Jurkat, Clone E6-1 (cell line): ENCODE measurements at regions not wholly inside any gene's neighbourhood (a gene's known extent, or its start where the extent isn't known, plus 50 kb on each side); places are given as distances from the start of the nearest gene placed in this dataset.
"Not testable (repeated sequence)": the region's sequence is repeated elsewhere in the genome, so short reads cannot be mapped to it uniquely, and the experiment has no call there.

Experiments used
- DNase-seq: peaks from one replicate; pipeline ENCODE4 v3.0.0-alpha.2; 2011; ENCODE audit warnings: low read depth, low spot score
- H3K4me3 ChIP-seq: 2 replicates; pipeline ENCODE4 v1.5.1; 2011; ENCODE audit warnings: mild to moderate bottlenecking, low read length, control low read depth, moderate library complexity

DNA sequence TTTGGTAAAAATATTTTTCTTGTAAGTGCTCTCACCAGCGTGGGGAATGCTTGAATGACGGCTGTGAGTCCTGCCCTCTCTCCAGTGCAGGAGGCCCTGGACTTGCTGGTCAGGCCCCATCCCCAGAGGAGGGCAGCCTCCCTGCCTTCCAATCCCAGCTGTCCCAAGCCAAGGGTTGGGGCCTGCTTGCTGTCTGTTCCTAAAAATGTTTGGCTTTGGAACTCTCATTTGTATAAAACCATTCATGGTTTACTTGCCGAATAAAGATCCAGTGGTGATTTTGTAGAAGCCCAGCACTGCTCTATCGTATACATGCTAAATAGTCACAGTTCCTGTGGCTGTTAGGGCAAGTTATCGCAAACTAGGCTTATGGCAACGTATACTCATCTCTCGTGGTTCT is 121.7 kb downstream of the GLRX3 start:
- H3K4me3 ChIP-seq, result no peak overlapping the region
- no peak for DNase-seq

DNA sequence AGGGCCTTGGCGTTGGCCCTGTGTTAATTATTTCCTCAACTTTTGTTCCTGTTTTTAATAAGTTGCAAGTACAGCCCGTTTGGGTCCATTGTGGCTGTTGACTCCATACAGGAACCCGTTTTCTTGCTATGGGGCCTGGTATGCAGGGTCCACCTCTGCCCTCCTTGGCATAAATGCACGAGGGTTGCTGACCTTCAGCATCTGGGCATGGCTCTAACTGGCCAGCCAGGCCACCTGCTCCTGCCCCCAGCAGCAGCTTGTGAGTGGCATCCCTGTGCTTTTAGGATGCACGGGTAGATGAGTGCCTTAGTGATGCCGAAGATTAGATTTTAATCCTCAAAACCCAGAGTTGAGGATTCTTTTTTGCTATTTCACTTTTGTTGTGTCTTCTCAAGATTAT is 123.2 kb downstream of the GLRX3 start:
- no peak for DNase-seq
- no peak overlapping the region for H3K4me3 ChIP-seq

DNA sequence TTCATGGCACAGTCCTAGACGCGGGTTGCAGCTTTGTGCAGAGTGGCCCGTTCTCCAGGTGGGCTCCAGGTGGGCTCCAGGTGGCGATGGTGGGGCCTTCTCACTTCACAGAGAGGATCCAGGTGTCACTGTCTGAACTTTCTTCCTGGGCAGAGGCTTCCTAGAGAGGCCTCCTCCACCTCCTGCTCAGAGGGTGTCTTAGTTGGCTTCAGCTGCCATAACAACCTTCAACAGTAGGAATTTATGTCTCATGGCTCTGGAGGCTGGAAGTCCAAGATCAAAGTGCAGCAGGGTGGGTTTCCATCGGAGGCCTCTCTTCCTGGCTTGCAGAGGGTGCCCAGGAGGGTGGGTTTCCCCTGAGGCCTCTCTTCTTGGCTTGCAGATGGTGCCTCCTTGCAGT is 125.1 kb downstream of the GLRX3 start:
- H3K4me3 ChIP-seq, result no peak overlapping the region
- no peak for DNase-seq

DNA sequence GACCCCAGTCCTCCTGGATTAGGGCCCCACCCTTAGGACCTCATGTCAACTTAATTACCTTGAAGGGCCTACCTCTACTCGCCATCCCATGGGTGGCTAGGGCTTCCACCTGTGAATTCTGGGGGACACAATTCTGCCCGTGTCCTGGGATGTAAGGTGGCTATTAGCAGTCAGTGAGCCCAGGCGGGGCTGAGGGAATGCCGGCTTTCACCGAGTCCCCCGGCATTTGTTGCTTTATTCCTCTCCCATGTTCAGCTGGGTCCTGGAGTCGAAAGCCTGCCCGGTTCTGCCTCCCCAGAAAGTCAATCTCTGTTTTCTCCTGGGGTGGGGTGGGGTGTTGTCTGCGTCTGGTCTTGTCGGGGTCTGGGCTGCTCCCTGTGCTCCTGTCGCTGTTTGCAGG is 125.6 kb downstream of the GLRX3 start:
- no peak for DNase-seq
- no peak overlapping the region for H3K4me3 ChIP-seq

DNA sequence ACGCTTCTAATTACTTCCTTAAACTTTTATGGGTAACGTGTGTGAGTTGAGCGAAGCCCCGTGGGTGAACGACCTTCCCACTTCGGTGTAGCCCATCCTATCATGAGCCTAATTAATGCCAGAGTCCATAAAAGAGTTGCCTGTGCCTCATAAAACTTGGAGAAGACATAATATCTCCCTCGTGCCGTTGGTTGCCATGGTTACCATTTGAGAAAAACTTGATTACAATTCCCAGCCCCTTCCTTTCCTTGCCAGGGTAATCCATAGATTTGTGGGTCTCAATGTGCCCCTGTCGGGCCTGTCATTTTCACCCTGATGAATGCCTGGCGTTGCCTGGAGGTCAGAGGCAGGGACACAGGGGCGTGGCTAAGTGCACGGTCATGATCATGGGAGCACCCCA is 127.1 kb downstream of the GLRX3 start:
- no peak for DNase-seq
- H3K4me3 ChIP-seq, result no peak overlapping the region

DNA sequence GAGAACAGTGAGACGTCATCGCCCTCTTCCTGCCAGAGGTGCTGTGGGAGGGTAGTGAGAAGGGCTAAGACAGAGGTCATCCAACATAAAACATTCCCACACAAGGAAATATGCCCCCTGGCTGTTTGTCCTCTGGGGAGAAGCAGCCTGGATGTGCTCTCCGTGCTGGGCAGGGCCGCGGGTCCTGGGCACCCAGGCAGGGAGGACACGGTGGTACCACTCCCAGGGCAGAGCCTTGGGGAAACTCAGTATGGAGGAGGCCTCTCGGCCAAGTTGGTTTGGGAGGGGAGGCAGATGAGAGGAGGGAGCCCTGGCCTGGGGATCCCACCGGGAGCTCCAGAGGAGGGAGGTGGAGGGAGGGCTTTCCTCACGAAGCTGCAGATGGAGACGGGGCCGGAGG is 129.4 kb downstream of the GLRX3 start:
- no peak for DNase-seq
- H3K4me3 ChIP-seq, result no peak overlapping the region

DNA sequence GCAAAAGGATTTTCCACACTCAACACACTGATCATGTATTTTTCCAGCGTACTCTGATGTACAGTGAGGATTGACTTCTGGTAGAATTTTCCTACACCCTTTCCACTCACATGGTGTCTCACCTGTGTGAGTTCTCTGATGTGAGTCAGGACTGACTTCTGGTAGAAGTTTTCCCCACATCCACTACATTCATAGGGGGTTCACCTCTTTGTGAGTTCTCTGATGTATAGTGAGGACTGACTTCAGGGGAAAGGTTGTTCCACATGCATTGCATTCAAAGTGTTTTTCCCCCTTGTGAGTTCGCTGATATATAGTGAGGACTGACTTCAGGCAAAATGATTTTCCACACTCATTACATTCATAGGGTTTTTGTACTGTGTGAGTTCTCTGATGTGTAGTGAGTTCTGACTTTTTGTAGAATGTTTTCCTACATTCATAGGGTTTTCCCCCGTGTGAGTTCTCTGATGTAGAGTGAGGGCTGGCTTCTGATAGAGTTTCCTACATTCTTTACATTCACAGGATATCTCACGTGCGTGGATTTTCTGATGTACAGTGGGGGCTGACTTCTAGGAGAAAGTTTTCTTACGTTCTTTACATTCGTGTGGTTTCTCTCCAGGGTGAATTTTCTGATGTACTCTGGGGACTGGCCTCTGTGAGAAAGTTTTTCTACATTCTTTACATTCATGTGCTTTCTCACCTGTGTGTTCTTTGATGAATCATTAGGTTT is 146.5 kb downstream of the GLRX3 start:
- H3K4me3 ChIP-seq, result no peak overlapping the region
- no peak for DNase-seq

DNA sequence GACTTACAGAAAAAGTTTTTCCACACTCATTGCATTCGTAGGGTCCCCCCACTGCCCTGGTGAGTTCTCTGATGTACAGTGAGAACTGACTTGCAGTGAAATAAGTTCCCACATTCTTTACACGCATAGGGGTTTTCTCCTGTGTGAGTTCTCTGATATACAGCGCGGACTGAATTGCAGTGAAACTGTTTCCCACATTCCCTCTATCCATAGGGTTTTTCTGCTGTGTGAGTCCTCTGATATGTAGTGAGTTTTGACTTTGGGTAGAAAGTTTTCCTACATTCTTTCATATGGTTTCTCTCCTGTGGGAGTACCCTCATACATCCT is 147.0 kb downstream of the GLRX3 start:
- DNase-seq, result no peak
- H3K4me3 ChIP-seq, result no peak overlapping the region

DNA sequence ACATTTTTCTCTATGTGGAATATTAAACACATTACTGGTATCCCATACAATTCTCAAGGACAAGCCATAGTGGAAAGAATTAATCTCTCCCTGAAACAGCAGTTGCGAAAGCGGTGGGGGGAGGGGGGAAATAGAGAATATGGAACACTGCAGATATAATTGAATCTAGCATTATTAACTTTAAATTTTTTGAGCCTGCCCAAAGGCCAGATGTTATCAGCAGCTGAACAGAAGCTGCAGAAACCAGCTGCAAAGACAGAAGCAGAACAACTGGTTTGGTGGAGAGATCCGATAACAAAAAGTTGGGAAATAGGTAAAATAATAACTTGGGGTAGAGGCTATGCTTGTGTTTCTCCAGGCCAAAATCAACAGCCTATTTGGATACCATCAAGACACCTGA is 159.6 kb downstream of the GLRX3 start:
- DNase-seq, H3K4me3 ChIP-seq: not testable (repeated sequence)

DNA sequence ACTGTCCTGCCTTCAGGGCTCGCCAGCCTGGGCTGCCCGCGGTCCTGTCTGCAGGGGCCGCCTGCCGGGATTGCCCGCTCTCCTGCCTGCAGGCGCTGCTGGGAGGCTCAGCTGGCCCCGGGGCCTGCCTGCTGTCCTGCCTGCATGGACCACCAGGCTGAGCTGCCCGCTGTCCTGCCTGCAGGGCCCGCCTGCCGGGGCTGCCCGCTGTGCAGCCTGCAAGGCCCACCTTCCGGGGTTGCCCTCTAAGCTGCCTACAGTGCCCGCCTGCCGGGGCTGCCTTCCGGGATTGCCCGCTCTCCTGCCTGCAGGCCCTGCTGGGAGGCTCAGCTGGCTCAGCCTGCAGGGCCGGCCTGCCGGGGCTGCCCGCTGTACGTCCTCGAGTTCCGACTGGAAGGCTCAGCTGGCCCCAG is 164.4 kb downstream of the GLRX3 start:
- no peak overlapping the region for H3K4me3 ChIP-seq
- no peak for DNase-seq

DNA sequence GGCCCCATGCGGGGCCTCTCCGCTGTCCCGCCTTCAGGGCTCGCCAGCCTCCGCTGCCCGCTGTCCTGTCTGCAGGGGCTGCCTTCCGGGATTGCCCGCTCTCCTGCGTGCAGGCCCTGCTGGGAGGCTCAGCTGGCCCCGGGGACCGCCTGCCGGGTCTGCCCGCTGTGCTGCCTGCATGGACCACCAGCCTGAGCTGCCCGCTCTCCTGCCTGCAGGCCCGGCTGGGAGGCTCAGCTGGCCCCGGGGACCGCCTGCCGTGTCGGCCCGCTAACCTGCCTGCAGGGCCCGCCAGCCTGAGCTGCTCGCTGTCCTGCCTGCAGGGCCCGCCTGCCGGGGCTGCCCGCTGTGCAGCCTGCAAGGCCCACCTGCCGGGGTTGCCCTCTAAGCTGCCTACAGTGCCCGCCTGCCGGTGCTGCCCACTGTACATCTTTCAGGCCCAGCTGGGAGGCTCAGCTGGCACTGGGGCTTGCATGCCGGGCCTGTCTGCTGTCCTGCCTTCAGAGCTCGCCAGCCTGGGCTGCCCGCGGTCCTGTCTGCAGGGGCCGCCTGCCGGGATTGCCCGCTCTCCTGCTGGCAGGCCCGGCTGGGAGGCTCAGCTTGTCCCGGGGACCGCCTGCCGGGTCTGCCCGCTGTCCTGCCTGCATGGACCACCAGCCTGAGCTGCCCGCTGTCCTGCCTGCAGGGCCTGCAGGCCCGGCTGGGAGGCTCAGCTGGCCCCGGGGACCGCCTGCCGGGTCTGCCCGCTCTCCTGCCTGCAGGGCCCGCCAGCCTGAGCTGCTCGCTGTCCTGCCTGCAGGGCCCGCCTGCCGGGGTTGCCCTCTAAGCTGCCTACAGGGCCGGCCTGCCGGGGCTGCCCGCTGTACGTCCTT is 165.1 kb downstream of the GLRX3 start:
- no peak for DNase-seq
- H3K4me3 ChIP-seq, result no peak overlapping the region

DNA sequence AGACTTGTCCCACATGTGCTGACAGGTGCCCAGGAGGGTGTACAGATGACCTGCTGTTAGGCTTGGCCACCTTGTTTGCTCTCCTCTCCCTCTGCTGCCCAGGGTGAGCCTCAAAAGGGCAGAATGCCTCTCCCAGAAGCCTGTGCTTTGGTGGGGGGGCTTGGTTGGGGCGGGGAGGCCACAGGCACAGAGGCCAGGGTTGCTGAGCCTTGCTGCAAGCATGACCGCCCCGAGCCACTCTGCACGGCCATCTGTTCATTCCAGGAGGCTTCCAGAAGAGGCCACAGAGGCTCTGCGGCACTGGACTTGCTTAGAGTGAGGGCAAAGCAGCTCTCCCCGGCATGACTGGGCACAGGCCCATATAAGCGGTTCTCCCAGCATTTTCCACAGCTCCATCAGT is 190.8 kb downstream of the GLRX3 start:
- H3K4me3 ChIP-seq, result no peak overlapping the region
- DNase-seq, result no peak

DNA sequence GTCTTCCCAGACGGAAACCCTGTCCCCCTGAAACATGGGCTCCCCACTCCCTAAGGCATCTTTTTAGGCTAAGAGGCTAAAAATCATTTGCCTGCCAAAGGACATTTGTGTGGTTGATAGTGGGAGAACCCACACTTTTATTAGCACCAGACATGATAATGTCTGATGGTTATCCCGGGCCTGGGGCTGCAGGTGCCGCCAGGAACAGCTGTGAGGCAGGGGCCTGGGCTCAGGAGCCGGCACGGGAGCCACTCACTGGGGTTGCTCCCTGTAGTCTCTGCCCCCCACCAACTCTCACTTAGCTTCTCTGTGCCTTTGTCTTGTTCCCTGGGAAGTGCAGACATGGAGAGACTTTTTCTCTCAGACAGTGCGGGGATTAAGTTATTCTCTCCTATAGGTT is 193.6 kb downstream of the GLRX3 start:
- no peak overlapping the region for H3K4me3 ChIP-seq
- DNase-seq, result no peak

DNA sequence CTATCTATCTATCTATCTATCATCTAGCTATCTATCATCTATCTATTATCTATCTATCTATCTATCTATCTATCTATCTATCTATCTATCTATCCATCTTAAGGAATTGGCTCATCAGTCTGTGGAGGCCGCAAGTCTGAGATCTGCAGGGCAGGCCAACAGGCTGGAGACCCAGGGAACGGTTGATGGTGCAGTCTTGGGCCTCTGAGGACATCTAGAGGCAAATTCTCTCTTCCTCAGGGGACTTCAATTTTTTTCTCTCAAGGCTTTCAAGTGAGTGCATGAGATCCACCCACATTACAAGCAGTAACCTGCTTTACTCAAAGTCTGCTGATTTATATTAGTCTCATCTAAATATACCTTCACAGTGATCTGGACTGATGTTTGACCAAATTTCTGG is 197.0 kb downstream of the GLRX3 start:
- DNase-seq, result no peak
- H3K4me3 ChIP-seq, result no peak overlapping the region

DNA sequence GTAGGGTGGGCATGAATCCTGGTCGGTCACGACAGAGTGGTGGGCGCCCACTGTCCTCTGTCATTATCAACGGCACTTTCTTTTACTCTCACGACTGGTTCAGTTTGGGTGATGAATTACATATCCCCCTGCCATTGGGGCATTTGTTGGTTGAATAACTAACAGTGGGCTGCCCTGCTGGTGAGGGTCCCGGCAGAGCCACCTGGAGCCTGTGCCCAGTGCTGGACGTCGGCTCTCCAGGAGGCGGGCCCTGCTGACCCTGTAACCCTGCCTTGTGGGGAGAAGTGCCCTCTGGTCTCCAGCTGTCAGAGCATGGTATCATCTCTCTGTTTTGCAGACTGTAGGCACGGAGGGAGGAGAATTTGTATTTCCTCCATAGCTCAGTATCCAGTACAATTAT is 199.1 kb downstream of the GLRX3 start:
- no peak overlapping the region for H3K4me3 ChIP-seq
- no peak for DNase-seq

DNA sequence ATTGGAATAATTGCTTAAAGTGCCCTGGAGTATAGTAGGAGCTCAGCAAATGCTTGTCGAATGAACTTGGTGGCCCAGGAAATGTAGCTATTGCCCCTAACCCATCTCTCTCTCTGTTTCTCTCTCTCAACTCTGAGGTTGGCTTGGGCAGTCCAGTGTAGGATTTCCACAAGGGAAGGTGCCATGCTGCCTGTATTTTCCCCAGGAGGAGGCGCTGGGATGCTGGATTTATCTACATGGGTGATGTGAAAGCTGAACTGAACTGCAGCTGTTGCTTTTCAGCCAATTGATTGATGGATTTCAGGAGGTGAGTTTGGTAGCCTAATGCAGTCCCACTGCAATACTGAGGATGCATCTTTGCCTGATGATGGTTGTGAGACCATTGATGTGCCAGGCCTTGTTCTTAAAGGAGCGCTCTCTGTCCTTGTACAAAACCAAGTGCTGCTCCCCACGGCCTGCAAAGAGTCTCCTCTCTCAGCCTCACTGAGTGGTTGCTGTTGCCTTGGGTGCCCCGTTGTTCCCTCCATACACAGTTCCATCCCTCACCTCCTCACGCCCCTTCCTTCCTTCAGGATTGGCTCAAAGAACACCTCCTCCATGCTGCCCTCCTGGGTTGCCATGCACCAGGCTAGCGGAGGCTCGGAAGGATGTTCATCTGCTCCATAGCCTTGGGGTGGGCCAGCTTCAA is 200.6 kb downstream of the GLRX3 start:
- no peak for DNase-seq
- H3K4me3 ChIP-seq, result no peak overlapping the region

DNA sequence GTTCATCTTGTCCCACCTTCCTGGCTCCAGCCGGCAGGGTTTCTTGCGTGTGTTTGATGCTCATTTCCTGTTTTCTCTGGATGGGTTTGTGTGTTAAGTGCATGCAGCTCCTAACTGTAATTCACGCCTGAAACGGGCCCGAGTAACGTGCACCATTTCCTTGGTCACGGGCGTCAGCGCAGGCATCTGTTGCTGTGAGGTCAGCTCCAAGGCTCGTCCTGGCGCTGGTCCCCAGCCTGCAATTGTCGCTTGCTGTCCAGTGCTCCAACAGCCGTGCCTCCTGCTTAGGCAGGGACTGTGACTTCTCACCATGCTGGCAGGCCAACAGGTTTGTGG is 201.1 kb downstream of the GLRX3 start:
- no peak for DNase-seq
- no peak overlapping the region for H3K4me3 ChIP-seq

DNA sequence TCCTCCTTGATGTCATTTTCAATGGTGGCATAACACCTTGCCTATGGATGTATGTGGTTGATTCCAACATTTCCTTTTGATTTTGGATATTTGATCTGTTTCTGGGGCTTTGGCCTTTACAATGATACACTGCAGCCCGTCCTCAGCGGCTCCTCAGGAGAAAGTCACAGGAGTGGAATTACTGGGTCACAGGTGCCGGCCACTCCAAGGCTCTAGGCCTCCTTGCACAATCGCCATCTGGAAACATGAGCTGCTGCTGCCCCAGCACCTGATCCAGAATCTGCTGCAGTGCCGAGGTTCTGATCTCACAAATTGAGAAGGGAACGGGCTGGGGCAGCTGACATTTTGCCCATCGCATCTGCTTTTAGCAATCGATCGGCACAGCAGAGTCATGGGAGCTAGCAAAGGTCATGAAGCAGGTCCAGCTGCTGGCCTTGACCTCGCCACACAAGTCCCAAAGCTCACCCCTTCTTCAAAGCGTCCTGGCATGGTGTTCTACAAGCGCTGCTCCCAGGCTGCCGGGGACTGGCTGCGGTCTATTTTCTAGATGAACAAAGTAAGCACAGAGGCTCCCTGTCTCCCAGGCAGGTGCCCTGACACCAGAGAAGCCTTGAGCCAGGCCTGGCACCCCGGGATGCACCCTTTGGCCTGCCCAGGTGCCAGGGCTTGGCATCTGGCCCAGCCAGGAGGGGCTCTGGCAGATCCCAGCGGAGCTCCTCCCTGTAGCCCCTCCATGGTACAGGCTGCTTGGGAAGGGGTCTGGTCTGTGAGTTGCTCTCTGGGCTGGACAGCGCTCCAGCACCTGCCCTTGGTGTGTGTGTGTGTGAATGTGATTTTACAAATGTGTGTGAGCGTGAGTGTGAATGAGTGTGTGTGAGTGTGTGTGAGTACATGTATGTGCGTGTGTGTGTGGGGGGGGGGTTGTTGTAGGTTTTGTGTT is 201.8 kb downstream of the GLRX3 start:
- no peak for DNase-seq
- no peak overlapping the region for H3K4me3 ChIP-seq

DNA sequence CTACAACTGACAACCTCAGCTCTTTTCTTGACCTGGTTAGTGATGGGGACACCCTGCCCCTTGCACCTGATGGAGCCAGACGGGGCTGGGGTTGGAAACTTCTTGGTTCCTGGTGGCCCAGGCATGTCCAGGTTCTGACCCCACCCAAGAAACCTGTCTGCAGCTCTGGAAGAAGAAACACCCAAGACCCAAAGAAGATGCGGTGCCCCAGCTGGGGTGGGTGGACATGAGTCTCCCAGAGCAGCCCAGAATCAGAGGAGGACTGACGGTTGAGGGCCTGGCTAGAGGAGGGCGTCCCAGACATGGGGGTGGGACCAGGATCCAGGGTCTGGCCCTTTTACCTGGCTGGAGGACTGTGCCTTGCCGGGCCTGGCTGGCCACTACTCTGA is 202.4 kb downstream of the GLRX3 start:
- no peak overlapping the region for H3K4me3 ChIP-seq
- no peak for DNase-seq
